ENCODE measurements at regions not wholly inside any gene's neighbourhood (a gene's known extent, or its start where the extent isn't known, plus 50 kb on each side); places are given as distances from the start of the nearest gene placed in this dataset.

GRCh38 chr14:87690076-87690613, 302.8 kb downstream of the GALC start:
- no peak for TF ChIP-seq CTCF (conservative IDR thresholded peaks at IDR 0.05; ENCODE audit: low read depth, low read length)
- no peak for TF ChIP-seq EZH2 (IDR thresholded peaks at IDR 0.05; ENCODE audit: borderline replicate concordance, low read depth, low read length, poor library complexity, severe bottlenecking)
